GM23338 (cell line): ENCODE measurements at regions not wholly inside any gene's neighbourhood (a gene's known extent, or its start where the extent isn't known, plus 50 kb on each side); places are given as distances from the start of the nearest gene placed in this dataset.

Experiments
- CREB1 ChIP-seq: fragments of 250-450 bp; sonication (Bioruptor Pico); IDR thresholded peaks from 2 replicates; pipeline ENCODE4 v1.5.0; 2020; ENCODE audit warnings: low read depth, mild to moderate bottlenecking, moderate library complexity
- CTCF ChIP-seq, 2 experiments: fragments of 200-600 bp in 1 of 2; sonication (generic) in 1 of 2; conservative IDR thresholded peaks; 2 replicates each; pipeline versions ENCODE4 v1.5.1 to v1.6.1; 2016 to 2017; ENCODE audit warnings: antibody characterized with exemption in 2 of 2, low read depth in 2 of 2, mild to moderate bottlenecking in 2 of 2, moderate library complexity in 1 of 2
- EZH2 ChIP-seq: fragments of 200-600 bp; sonication (generic); IDR thresholded peaks from one replicate; pipeline ENCODE4 v1.8.0; 2017; ENCODE audit warnings: antibody characterized with exemption, mild to moderate bottlenecking, low read depth; ENCODE audit not compliant: unreplicated experiment
- EZH2phosphoT487 ChIP-seq: fragments of 200-600 bp; sonication (generic); IDR thresholded peaks from one replicate; pipeline ENCODE4 v1.8.1; 2018; ENCODE audit warnings: antibody characterized with exemption; ENCODE audit not compliant: unreplicated experiment
- POLR2AphosphoS5 ChIP-seq: IDR thresholded peaks from 2 replicates; pipeline ENCODE4 v1.6.1; 2016; ENCODE audit warnings: antibody characterized with exemption, low read depth
- REST ChIP-seq: IDR thresholded peaks from one replicate; pipeline ENCODE4 v1.6.1; 2018; ENCODE audit warnings: antibody characterized with exemption; ENCODE audit not compliant: unreplicated experiment

GRCh38 chr3:86176445-86176784, 814.5 kb downstream of the VGLL3 start:
- TF ChIP-seq REST (no peak), EZH2 (no peak), POLR2AphosphoS5 (no peak), EZH2phosphoT487 (no peak), CTCF (conservative IDR thresholded peaks at IDR 0.05; ENCODE audit: low read depth in 2 of 2) (no peak), CREB1 (no peak)
